ENCODE measurements at regions not wholly inside any gene's neighbourhood (a gene's known extent, or its start where the extent isn't known, plus 50 kb on each side); places are given as distances from the start of the nearest gene placed in this dataset.

DNA sequence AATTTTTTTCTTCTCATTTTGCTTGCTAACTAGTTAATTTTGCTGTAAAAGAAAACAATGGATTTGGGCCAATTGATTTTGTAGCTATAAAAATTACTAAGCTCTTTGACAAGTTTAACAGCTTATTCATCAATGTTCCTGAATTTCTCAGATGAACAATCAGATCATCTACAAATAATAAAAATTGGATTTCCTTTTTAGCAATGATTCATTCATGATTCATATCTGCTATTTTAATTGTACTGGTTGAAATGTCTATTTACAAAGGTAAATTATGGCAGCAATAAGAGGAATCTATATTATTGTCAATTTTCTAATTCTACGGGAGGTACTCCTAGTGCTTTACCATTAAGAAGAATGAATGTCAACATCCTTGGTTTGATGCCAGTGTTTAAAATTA is 178.8 kb upstream of the BTBD3 start:
- Histone ChIP-seq H3K9ac (ENCODE audit: insufficient read depth, low read depth, low read length) (no peak overlapping the region), H3K27ac (ENCODE audit: extremely low read length, insufficient read depth, low read length) (no peak overlapping the region), H3K36me3 (replicated peaks in 1 of 2; ENCODE audit: control insufficient read depth in 1 of 2, insufficient read depth in 2 of 2, low read length in 2 of 2) (no peaks in the 10 kb centered on the region), H3K9me3 (ENCODE audit: low read length) (peaks cover 4% of the 10 kb centered on the region; the same call in 1 of the 2 replicates), H2AFZ (ENCODE audit: low read length) (no peak overlapping the region), H3K79me2 (ENCODE audit: insufficient read depth, low read length) (no peaks in the 10 kb centered on the region), H3K27me3 (ENCODE audit: control insufficient read depth in 1 of 2, insufficient read depth in 2 of 2, low read length in 2 of 2) (no peaks in the 10 kb centered on the region), H3K4me1 (ENCODE audit: insufficient read depth, low read length) (no peaks in the 10 kb centered on the region), H3K4me3 (replicated peaks in 1 of 3; ENCODE audit: insufficient read depth in 1 of 3, low read depth in 2 of 3, low read length in 3 of 3) (no peak overlapping the region), H4K20me1 (ENCODE audit: insufficient read depth, low read length) (no peaks in the 10 kb centered on the region), H3K4me2 (ENCODE audit: low read depth, low read length) (no peak overlapping the region)
- no peak for ATAC-seq
- no peak for FAIRE-seq
- no peak for DNase-seq (ENCODE audit: low spot score)
- intact Hi-C loops (cut with micrococcal nuclease; ENCODE audit: unreplicated experiment) = no loop called here
- BruUV-seq (replicated peaks) = no TSS peak
- ChIA-PET POLR2A (no interaction called here), CTCF (ENCODE audit: low intra/inter-chr PET ratio, low total read pairs) (no interaction called here)
- in situ Hi-C loops (cut with HindIII; ENCODE audit: extremely low pct_ligation_motif_present, low pct_unique_long_range_greater_than_20kb) = no loop called here
- 7% methylated on average over 1 of the region's 1 CpG for WGBS (ENCODE audit: low lambda C conversion rate)
- TF ChIP-seq ZNF780A (CRISPR knock-in tag; IDR thresholded peaks at IDR 0.05) (no peak), ZNF547 (CRISPR knock-in tag; IDR thresholded peaks at IDR 0.05) (no peak), SIN3B (IDR thresholded peaks at IDR 0.05; ENCODE audit: low read length) (no peak)

DNA sequence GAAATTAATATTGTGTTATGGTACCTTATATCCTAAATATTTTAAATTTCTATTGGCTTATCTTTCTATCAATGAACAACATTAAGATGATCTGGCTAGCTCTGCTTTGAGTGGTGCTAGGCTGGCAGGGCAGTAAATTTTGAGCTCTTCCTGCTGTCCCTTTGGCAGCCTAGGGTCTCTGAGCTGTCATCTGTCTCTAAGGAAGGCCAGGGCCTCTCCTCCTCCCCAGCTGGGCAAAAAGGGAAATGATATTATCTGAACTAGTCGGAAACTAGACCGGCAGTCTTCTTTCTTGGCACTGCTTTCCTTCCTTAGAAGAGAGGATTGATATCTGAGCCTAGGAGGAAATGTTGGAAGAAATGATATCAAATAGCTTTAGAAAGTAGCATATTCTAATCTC is 176.7 kb upstream of the BTBD3 start:
- intact Hi-C loops (cut with micrococcal nuclease; ENCODE audit: unreplicated experiment) = no loop called here
- H3K4me2 ChIP-seq (ENCODE audit: low read depth, low read length) = no peak overlapping the region
- ChIA-PET CTCF (ENCODE audit: low intra/inter-chr PET ratio, low total read pairs) (no interaction called here), POLR2A (no interaction called here)
- no peak overlapping the region for H2AFZ ChIP-seq (ENCODE audit: low read length)
- in situ Hi-C loops (cut with HindIII; ENCODE audit: extremely low pct_ligation_motif_present, low pct_unique_long_range_greater_than_20kb) = no loop called here
- no peaks in the 10 kb centered on the region for H4K20me1 ChIP-seq (ENCODE audit: insufficient read depth, low read length)
- no peaks in the 10 kb centered on the region for H3K79me2 ChIP-seq (ENCODE audit: insufficient read depth, low read length)
- H3K4me3 ChIP-seq (replicated peaks in 1 of 3; ENCODE audit: insufficient read depth in 1 of 3, low read depth in 2 of 3, low read length in 3 of 3) = no peak overlapping the region
- H3K9ac ChIP-seq (ENCODE audit: insufficient read depth, low read depth, low read length) = no peak overlapping the region
- no peak for DNase-seq (ENCODE audit: low spot score)
- no peak for FAIRE-seq
- 15% methylated on average over 2 of the region's 2 CpGs for WGBS (ENCODE audit: low lambda C conversion rate)
- BruUV-seq (replicated peaks) = no TSS peak
- H3K9me3 ChIP-seq (ENCODE audit: low read length) = no peaks in the 10 kb centered on the region
- no peak for TF ChIP-seq ZFP82 (CRISPR knock-in tag; IDR thresholded peaks at IDR 0.05; ENCODE audit: borderline replicate concordance)
- TF ChIP-seq RFX5 (IDR thresholded peaks at IDR 0.05; ENCODE audit: low read depth, low read length) = peak; percentile 89
- no peak for TF ChIP-seq ZNF781 (CRISPR knock-in tag; IDR thresholded peaks at IDR 0.05; ENCODE audit: borderline replicate concordance, not compliant biosample characterization)
- TF ChIP-seq, protein P1, sequence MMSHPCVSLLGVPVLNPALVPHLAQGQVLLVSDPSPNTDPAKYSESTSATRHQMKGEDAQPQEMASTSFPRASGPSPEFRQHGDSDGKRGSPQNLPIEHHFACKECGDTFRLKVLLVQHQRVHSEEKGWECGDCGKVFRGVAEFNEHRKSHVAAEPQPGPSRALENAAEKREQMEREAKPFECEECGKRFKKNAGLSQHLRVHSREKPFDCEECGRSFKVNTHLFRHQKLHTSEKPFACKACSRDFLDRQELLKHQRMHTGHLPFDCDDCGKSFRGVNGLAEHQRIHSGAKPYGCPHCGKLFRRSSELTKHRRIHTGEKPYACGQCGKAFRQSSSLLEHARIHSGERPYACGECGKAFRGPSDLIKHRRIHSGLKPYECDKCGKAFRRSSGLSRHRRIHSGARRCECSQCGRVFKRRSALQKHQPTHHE (CRISPR knock-in tag; IDR thresholded peaks at IDR 0.05; ENCODE audit: borderline replicate concordance) = no peak
- TF ChIP-seq, protein P2, sequence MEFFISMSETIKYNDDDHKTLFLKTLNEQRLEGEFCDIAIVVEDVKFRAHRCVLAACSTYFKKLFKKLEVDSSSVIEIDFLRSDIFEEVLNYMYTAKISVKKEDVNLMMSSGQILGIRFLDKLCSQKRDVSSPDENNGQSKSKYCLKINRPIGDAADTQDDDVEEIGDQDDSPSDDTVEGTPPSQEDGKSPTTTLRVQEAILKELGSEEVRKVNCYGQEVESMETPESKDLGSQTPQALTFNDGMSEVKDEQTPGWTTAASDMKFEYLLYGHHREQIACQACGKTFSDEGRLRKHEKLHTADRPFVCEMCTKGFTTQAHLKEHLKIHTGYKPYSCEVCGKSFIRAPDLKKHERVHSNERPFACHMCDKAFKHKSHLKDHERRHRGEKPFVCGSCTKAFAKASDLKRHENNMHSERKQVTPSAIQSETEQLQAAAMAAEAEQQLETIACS (CRISPR knock-in tag; IDR thresholded peaks at IDR 0.05) = no peak
- TF ChIP-seq CCDC6 (CRISPR knock-in tag; IDR thresholded peaks at IDR 0.05) = no peak
- no peaks in the 10 kb centered on the region for H3K36me3 ChIP-seq (replicated peaks in 1 of 2; ENCODE audit: control insufficient read depth in 1 of 2, insufficient read depth in 2 of 2, low read length in 2 of 2)
- H3K27me3 ChIP-seq (ENCODE audit: control insufficient read depth in 1 of 2, insufficient read depth in 2 of 2, low read length in 2 of 2) = no peaks in the 10 kb centered on the region
- ATAC-seq = no peak
- H3K27ac ChIP-seq (ENCODE audit: extremely low read length, insufficient read depth, low read length) = no peak overlapping the region
- H3K4me1 ChIP-seq (ENCODE audit: insufficient read depth, low read length) = no peaks in the 10 kb centered on the region
